NCI-H2029 treated with DMSO at 0.1 percent for 48 hours (cell line): ENCODE measurements at regions not wholly inside any gene's neighbourhood (a gene's known extent, or its start where the extent isn't known, plus 50 kb on each side); places are given as distances from the start of the nearest gene placed in this dataset.

Experiments
- DNase-seq: peaks from one replicate; lab custom pipeline; 2025; lab: John Stamatoyannopoulos, UW

DNA sequence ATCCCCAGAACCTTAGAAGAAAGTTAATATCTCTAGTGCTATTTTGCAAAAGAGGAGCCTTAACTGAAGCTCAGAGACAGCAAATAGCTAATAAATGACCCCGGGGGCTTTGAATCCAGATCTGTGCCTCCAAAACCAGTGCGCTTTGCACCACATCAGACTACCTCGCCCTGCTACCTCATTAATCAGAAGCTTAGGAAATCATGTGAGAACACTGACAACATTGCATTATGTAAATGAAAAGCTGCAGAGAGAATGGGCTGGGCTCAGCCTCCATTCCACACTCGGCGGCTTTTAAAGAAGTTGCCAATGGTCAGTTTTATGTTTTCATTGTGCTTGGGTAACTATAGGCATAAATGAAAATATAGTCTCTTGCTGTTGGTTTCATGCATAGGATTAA, 54.0 kb upstream of the STMND1 start:
- DNase-seq: no peak

DNA sequence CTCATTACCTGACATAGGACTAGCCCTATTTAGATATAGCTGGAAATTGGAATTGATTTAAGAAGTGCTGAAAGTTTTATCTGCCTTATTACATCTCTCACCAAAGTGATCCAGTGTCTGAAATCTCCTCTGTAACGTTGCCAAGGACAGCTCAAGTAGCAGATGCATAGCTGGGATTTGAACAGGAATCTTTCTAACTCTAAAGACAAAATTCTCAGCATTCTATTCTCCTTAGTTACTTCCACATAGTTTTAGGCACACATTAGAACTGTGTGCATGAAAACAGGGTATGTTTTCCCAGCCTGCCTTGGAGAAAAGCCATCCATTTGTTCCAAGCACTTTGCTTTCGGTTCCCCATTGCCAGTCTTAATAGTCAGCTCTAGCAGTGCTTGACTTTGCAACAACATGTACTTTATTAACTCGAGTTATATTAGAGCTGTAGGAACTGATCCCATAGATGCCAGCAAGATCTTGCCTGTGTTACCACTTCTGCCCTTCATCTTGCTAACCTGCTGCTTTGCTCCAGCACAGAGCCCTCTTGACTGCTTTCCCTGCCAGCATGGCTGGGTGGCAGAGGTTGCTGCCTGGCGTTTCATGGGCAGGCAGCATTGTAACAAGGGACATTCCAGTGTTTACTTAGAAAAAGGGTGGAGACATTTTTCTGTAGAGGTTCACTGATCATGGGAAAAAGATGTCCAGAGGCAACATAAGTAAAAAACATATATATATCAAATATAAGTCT, 56.1 kb upstream of the STMND1 start:
- no peak for DNase-seq

DNA sequence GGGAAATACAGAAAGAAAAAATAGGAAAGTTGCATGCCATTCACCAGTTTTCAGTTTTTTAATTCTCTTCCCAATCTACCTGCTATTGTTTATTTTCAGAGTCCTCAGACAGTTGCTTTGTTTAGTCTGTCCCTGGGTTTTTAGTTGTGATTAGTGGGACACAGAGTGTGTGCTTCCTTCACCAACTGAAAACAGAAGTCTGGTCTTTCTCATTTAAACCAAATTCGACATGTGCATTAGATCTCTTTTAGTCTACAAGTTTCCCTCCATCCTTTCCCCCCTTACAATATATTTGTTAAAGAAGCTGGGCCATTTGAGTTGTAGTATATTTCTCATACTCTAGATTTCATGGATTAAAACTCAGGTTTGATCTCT, 58.7 kb upstream of the STMND1 start:
- DNase-seq: no peak

DNA sequence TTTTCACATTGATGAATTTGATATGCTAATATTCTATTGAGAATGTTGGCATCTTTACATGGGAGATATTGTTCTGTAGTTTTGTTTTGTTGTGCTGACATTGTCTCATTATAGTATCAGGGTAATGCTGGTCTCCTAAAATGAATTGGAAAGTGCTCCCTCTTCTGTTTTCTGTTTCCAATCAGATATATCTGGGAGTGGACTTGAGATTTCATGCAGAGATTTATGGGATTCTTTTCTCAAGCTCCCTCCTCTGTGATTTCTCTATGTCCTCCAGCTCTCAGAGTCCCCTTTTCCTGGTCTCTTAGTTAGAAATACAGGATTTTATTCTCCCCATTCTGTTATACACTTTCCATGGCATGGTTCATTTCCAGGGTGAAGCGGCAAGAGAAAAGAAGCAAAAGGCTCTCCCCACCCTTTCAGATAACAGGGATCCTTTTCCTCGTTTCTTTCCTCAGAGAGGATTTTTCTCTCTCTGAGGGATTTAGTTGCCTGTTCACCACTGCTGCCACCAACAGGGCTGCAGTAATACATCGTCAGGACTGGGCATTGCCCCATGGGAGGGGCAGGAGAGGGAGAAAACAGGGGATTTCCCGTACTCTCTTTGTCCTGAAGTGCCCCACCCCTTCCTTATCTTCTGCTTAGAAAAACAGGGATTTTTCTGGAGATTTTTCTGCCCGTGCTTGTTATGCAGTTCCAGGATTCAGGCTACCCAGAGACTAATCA, 59.3 kb upstream of the STMND1 start:
- no peak for DNase-seq

DNA sequence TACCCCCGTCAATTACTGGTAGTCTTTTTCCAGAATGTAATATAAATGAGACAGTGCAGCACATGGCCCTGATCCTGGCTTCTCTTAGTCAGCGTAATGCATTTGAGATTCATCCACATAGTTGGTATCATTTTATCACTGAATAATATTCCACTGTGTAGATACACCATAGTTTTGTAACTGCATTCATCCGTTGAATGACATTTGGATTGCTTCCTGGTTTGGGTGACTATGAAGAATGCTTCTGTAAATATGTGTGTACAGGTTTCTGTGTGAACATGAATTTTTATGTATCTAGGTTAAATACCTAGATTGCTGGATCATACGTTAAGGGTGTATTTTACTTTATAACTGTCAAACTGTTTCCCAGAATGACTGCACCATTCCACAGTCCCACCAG, 62.6 kb upstream of the STMND1 start:
- DNase-seq: no peak

- no peak for DNase-seq
Observed at GRCh38 chr6:17038316-17038715, 63.5 kb upstream of the STMND1 start.

- DNase-seq: no peak
Observed at GRCh38 chr6:17036065-17036393, 65.8 kb upstream of the STMND1 start.

DNA sequence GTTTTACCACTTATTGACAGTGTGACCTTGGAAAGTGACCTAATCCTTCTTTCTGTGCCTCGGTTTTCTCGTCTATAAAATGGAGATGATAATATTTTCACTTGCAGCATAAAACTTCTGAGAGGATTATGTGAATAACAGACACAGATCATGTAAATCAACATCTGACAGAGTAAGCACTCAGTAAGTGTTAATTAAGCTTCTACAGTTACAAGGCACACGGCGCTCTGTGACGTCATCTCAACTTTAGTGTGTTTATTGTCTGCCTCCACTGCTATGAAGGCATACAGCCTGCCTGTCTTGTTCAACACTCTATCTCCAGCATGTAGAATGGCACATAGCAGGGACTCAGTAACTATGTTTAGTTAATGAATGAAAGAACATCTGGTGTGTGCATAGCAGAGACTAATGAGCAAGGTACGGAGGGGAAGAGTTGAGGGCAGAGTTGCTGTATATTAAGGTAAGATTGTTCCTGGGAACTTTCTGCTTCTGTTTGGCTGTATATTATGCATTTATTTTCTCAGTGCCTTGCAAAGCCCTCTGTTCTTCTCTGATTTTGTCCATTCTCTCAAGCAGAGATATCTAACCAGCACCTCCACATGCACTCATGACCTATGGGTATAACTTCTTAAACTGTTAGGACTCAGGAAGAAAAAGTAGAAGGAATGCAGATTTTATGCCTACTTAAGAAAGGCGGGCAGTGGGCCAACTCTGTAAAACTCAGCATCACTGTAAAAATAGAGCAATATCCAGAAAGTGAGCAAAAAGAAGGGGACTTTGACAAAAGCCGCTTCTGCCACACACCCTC, 66.4 kb upstream of the STMND1 start:
- no peak for DNase-seq

- no peak for DNase-seq
Observed at GRCh38 chr6:17033746-17034145, 68.1 kb upstream of the STMND1 start.

DNA sequence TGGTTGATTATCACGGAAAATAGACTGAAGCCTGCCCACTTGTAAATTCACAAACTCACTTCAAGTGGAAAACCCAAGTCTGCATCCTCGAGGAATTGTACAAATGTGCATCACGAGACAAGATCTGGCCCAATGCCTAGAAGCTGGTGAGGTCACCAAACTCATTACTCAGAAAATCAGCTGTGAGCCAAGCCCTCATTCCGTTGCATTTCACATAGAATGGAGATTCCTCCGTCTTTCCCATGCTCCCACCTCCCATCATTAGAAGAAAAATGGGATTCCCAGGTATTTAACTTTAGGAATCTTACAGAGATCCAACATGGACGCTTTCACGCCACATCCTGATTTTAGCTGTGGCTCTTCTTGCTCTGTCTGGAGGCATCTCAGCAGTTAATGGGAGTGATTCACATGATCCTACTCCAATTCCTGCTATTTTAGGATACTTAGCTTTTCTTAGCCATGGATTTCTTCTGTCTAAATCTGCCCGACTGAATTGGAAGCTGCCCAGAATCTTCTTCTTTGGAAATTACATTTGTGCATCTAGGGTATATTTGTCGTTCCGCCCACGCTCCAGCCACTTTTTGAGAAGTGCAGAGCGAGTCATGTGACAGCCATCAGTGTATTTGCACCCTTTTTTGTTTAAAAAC, 68.7 kb upstream of the STMND1 start:
- peak; percentile 7 for DNase-seq

DNA sequence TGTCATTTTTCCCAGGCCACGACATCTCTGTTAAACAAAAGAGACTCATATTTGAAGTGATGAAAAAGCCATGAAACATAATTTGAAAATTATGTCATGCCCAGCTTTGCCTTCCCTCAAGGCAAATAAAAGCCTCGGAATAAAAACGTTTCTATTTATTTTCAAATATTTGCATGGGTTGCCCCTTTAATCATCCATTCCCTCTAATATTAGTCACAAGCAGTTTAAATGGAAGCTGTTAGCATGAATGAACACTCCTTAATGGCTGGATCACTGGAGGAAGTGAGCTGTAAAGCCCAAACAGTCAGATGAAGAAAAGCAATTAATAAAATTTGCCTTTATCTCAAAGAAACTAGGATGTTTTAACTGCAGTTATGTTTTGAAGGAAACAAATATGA, 69.3 kb upstream of the STMND1 start:
- no peak for DNase-seq

GRCh38 chr6:17031961-17032360, 69.9 kb upstream of the STMND1 start:
- no peak for DNase-seq

DNA sequence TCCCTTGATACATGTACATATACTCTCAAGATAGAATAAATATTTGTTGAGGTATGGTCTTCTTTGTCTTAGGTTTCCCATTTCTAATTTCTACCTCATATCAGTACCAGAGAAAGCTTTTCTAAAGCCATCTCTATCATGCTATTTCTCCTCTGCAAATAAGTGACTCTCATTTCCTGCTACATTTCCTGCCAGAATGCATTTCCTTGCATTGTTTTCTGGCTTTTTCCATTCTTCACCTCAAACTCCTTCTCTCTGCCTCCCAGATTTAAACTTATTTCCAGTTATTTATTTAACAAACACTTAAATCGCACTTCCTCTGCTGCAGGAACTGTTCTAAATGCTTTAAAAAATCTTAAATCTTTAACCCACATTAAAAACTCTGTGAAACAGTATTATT, 74.4 kb upstream of the STMND1 start:
- no peak for DNase-seq

DNA sequence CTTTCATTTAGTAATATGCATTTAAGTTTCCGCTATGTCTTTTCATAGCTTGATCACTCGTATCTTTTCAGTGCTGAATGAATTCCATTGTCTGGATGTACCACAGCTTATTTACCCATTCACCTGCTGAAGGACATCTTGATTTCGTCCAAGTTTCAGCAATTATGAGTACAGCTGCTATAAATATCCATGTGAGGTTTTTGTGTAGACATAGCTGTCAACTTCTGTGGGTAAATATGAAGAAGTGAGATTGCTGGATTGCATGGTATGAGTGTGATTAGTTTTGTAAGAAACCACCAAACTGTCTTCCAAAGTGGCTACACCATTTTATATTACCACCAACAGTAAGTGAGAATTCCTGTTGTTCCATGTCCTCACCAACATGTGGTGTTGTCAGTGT, 79.2 kb upstream of the STMND1 start:
- DNase-seq: no peak

- DNase-seq: no peak
Observed at GRCh38 chr6:17021539-17021889, 80.3 kb upstream of the STMND1 start.

DNA sequence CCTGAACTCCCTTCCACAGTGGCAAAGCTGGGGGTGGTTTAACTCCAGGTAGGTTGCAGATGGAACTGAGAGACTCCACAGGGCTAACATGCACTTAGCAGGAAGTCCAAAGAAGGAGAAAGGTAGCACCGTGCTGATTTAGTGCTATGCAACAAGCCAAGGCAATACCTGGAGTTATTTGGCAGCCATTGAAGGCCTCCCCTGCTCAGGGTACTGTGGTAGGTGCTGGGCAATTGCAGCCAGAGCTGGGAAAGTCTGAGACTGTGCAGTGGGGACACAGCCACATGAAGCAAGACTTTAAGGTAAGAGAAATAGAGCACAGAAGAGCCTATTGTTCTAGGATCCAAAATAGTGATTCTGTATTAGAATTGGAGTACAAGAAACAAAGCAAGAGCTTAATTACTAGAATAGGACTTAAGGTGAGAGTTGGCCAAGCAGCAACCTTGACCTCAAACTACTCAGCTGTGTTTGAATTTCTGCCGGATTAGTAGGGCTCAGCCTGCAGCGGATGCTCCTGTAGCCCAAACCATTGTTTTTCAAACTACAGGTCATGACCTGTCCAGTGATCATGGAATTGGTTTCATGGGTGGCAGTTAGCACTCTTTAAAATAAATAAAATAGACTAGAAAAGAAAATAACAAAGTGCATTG, 80.8 kb upstream of the STMND1 start:
- no peak for DNase-seq

- no peak for DNase-seq
Observed at GRCh38 chr6:17018425-17018824, 83.4 kb upstream of the STMND1 start.

DNA sequence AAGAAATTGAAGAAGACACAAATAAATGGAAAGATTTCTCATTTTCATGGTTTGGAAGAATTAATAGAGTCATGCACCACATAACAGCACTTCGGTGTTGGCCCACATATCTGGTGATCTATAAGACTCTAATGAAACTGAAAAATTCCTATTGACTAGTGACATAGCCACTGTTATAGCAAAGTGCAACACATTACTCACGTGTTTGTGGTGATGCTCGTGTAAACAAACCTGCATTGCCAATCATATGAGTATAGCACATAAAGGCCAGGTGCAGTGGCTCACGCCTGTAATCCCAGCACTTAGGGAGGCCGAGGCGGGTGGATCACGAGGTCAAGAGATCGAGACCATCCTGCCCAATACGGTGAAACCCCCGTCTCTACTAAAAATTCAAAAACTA, 84.4 kb upstream of the STMND1 start:
- DNase-seq: no peak

- DNase-seq: no peak
Observed at GRCh38 chr6:17015551-17016381, 86.1 kb upstream of the STMND1 start.

- DNase-seq: no peak
Observed at GRCh38 chr6:17015144-17015543, 86.7 kb upstream of the STMND1 start.

GRCh38 chr6:17013701-17014100, 88.1 kb upstream of the STMND1 start:
- no peak for DNase-seq
